ENCODE measurements at regions not wholly inside any gene's neighbourhood (a gene's known extent, or its start where the extent isn't known, plus 50 kb on each side); places are given as distances from the start of the nearest gene placed in this dataset.

- TF ChIP-seq OSR1 (CRISPR knock-in tag; IDR thresholded peaks at IDR 0.05) (no peak), PATZ1 (CRISPR knock-in tag; IDR thresholded peaks at IDR 0.05; ENCODE audit: borderline replicate concordance) (no peak), ZFP3 (CRISPR knock-in tag; IDR thresholded peaks at IDR 0.05) (no peak), TCF4 (CRISPR knock-in tag; IDR thresholded peaks at IDR 0.05; ENCODE audit: borderline replicate concordance) (no peak), PPARA (CRISPR knock-in tag; IDR thresholded peaks at IDR 0.05; ENCODE audit: borderline replicate concordance) (no peak), RARB (CRISPR knock-in tag; IDR thresholded peaks at IDR 0.05) (no peak), ISL1 (CRISPR knock-in tag; IDR thresholded peaks at IDR 0.05) (no peak), ZFP30 (CRISPR knock-in tag; IDR thresholded peaks at IDR 0.05) (no peak), ZNF8 (CRISPR knock-in tag; IDR thresholded peaks at IDR 0.05) (no peak), BACH2 (CRISPR knock-in tag; IDR thresholded peaks at IDR 0.05; ENCODE audit: borderline replicate concordance) (no peak)
- ATAC-seq: no peak
These were observed 77.2 kb downstream of the RPL10L start for GRCh38 chr14:46574221-46574977.

GRCh38 chr14:46573498-46573897 is 78.1 kb downstream of the RPL10L start:
- TF ChIP-seq CREB5 (CRISPR knock-in tag; IDR thresholded peaks at IDR 0.05; ENCODE audit: low read depth) (no peak), POU6F1 (CRISPR knock-in tag; IDR thresholded peaks at IDR 0.05; ENCODE audit: borderline replicate concordance, low read depth) (no peak), ZNF565 (CRISPR knock-in tag; conservative IDR thresholded peaks at IDR 0.05; ENCODE audit: low read depth) (no peak), ZFP3 (CRISPR knock-in tag; IDR thresholded peaks at IDR 0.05) (no peak), TSHZ2 (CRISPR knock-in tag; IDR thresholded peaks at IDR 0.05) (no peak), TOX (CRISPR knock-in tag; IDR thresholded peaks at IDR 0.05; ENCODE audit: borderline replicate concordance) (no peak), CSDC2 (CRISPR knock-in tag; IDR thresholded peaks at IDR 0.05) (no peak), ISL1 (CRISPR knock-in tag; IDR thresholded peaks at IDR 0.05) (no peak), GLIS3 (CRISPR knock-in tag; IDR thresholded peaks at IDR 0.05) (no peak), ZC3H10 (CRISPR knock-in tag; IDR thresholded peaks at IDR 0.05) (no peak), RARB (CRISPR knock-in tag; IDR thresholded peaks at IDR 0.05) (no peak), CSRNP3 (CRISPR knock-in tag; IDR thresholded peaks at IDR 0.05) (no peak), SNAI2 (CRISPR knock-in tag; IDR thresholded peaks at IDR 0.05) (no peak), OSR1 (CRISPR knock-in tag; IDR thresholded peaks at IDR 0.05) (no peak), PATZ1 (CRISPR knock-in tag; IDR thresholded peaks at IDR 0.05; ENCODE audit: borderline replicate concordance) (no peak), TCF4 (CRISPR knock-in tag; IDR thresholded peaks at IDR 0.05; ENCODE audit: borderline replicate concordance) (no peak), ZNF70 (CRISPR knock-in tag; IDR thresholded peaks at IDR 0.05) (no peak), ESRRG (CRISPR knock-in tag; IDR thresholded peaks at IDR 0.05) (no peak)
- no peak for ATAC-seq

Data from SK-N-SH treated with all-trans-retinoic acid at 6 μM for 48 hours (cell line).